Muscle layer of colon (tissue), 2 donors: ENCODE measurements at regions not wholly inside any gene's neighbourhood (a gene's known extent, or its start where the extent isn't known, plus 50 kb on each side); places are given as distances from the start of the nearest gene placed in this dataset.

Experiments used
- H3K27ac ChIP-seq: one replicate; pipeline ENCODE4 v1.7.0; 2013; ENCODE audit warnings: low read depth, mild to moderate bottlenecking, low read length, moderate library complexity
- H3K27me3 ChIP-seq, 2 donors: one replicate each; pipeline ENCODE4 v1.7.0; 2013; ENCODE audit warnings: low read length in 2 of 2, mild to moderate bottlenecking in 2 of 2; ENCODE audit not compliant: insufficient read depth in 2 of 2, control insufficient read depth in 1 of 2
- H3K36me3 ChIP-seq: one replicate; pipeline ENCODE4 v1.7.0; 2013; ENCODE audit warnings: mild to moderate bottlenecking, low read length; ENCODE audit not compliant: insufficient read depth
- H3K4me1 ChIP-seq: one replicate; pipeline ENCODE4 v1.7.0; 2013; ENCODE audit warnings: mild to moderate bottlenecking, low read length; ENCODE audit not compliant: insufficient read depth
- H3K4me3 ChIP-seq, 2 donors: one replicate each; pipeline ENCODE4 v1.7.0; 2013; ENCODE audit warnings: low read length in 2 of 2, low read depth in 1 of 2, mild to moderate bottlenecking in 1 of 2, moderate library complexity in 1 of 2
- H3K9ac ChIP-seq: one replicate; pipeline ENCODE4 v1.7.0; 2013; ENCODE audit warnings: low read length
- H3K9me3 ChIP-seq: one replicate; pipeline ENCODE4 v1.7.0; 2013; ENCODE audit warnings: mild to moderate bottlenecking, low read length
- donor health status: abdominal sarcoma.
- donor health status: Adenocarcinoma of cecum.

DNA sequence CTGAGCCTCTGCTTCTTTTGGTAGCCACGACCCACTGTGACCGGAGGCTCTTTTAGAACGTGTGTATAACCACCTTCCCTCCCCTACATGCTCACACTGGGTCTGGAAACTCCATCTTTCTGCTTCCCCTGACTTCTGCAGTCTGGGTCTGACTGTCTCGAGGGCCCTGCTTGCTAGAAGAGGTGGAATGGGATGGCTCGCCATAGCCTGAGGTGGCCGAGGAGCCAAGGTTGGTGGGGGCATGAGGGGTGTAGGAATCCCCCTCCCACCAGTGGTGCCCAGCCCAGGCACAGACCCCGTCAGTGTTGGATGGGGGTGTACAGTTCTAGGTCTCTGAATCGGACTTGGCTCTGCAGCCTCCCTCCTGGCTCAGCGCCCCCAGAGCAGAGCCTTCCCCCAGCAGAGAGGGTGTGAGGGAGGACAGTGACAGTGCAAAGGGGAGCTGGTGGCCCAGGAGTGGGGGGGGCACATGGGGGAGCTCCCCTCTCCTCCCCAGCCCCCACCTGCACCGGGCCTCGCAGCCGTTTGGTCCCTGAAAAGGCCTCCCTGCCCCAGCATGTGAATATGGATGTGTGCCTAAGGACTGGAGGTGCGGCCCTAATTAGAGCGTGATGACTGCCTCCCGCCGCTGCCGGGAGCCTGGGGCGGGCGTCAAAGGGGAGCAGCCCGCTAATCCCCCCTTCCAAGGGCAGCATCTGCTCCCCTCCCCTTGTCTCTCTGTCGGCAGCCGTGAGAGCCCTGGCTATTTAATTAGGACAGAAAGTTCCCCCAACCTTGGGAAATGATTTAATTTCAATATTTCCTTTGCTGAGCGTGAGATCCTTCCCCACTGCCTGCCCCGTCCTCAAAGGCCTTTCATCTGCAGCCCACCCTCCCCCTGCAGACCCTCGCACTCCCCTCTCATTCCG, 196.2 kb upstream of the C14orf180 start:
- Histone ChIP-seq H3K36me3 (no peaks in the 10 kb centered on the region), H3K27me3 (peaks cover 0 to 14% of the 10 kb centered on the region in 2 donors), H3K9ac (no peak overlapping the region), H3K9me3 (peaks cover 12% of the 10 kb centered on the region), H3K27ac (no peak overlapping the region), H3K4me3 (no peak overlapping the region), H3K4me1 (no peaks in the 10 kb centered on the region)

DNA sequence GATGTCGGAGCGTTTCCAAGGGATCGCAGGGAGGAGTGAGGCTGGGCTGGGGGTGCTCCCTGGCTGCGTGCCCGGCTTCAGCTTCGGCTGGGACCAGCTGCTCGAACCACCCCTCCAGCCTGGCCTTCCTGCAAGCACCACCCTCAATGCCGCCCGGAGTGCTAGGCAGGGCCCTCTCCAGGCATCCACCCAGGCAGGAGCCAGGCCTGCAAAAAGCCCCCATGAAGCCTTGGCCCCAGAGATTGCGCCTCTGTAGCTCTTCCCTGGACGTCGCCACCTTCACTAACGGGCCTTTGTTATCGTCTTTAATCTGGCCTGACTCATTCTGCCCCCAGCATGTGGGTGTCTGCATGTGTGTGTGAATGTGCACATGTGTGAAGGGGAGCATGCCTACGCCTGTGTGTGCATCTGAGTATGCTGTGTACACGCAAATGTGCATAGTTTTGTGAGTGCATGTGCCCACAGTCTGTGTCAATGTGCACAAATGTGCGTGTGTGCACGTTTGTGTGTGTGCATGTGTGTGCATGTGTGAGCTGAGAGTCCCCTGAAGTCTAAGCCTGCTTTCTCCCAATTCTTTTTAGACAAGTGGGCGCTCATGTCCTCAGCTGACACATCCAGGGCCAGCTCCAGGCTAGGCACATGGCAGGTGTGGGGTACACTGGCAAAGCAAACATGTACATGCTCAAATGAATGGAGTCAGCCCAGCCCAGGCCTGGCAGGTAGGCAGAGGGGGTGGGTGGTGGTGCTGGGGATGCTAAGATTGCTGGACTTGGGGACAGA, 195.4 kb upstream of the C14orf180 start:
- H3K4me1 ChIP-seq, result no peaks in the 10 kb centered on the region
- H3K27me3 ChIP-seq, result peaks cover 0 to 14% of the 10 kb centered on the region in 2 donors
- no peaks in the 10 kb centered on the region for H3K36me3 ChIP-seq
- no peak overlapping the region for H3K27ac ChIP-seq
- no peak overlapping the region for H3K4me3 ChIP-seq
- H3K9me3 ChIP-seq, result peaks cover 12% of the 10 kb centered on the region
- no peak overlapping the region for H3K9ac ChIP-seq

DNA sequence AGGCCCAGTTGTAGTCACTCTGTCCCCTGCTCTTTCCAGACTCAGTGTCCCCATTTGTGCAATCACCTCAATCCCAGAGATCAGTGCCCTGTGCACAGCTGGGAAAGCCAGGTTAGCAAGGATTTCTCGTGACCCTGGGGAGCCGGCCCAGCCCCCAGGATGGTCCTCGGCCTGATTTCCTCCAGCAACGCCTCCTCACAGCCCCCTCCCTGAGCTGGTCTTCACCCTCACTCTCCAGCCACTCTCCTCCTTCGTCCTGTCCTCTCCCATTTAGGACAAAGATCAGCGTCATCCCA, 194.8 kb upstream of the C14orf180 start:
- H3K9ac ChIP-seq, result no peak overlapping the region
- H3K4me3 ChIP-seq, result no peak overlapping the region
- H3K9me3 ChIP-seq, result peaks cover 12% of the 10 kb centered on the region
- H3K27me3 ChIP-seq, result peaks cover 0 to 14% of the 10 kb centered on the region in 2 donors
- no peaks in the 10 kb centered on the region for H3K36me3 ChIP-seq
- H3K27ac ChIP-seq, result no peak overlapping the region
- H3K4me1 ChIP-seq, result no peaks in the 10 kb centered on the region

DNA sequence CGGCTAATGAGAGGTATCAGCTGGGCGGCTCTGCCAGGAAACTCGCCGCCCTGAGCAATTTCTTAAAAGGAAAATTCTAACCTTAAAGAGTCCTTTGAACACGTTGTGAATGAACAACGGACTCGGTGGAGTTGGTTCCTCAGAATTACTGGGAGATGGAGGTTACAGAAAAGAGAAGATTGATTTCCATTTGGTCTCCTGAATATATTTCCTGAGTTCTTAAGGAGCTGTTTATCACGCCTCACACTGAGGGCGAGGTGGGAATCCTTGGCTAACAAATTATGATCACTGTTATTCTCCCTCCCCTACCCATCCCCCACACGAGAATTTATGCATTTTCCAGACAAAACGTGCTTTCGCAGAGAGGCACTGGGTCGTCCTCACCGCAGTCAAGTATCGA, 194.5 kb upstream of the C14orf180 start:
- Histone ChIP-seq H3K4me3 (no peak overlapping the region), H3K4me1 (no peaks in the 10 kb centered on the region), H3K36me3 (no peaks in the 10 kb centered on the region), H3K27me3 (peaks cover 0 to 14% of the 10 kb centered on the region in 2 donors), H3K9ac (no peak overlapping the region), H3K27ac (no peak overlapping the region), H3K9me3 (peaks cover 9% of the 10 kb centered on the region)

DNA sequence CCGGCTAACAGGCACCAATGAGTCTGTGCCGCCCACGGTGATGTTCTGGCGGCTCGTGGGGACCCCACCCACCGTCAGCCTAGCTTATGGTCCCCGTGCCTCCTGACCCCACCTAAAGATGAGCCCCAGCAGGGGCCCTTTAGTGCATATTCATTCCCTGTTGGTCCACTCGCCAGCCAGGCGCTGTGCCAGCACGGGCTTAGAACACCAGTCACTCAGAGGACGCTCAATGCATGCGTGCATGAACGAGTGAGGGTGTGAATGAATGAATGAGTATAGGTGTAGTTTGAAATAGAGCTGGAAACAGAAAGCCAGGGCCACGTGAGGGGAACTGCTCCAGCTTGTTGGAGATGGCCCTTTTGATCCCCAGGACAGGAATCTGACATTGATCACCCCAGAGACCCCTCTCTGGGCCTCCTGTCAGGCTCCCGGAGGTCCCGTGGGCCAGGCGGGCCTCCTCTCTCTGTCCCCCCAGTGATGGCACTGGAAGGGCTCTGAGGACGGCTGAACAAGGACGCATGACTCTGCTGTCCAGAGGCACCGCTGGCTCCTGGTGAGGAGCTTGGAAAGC, 193.9 kb upstream of the C14orf180 start:
- Histone ChIP-seq H3K4me1 (no peaks in the 10 kb centered on the region), H3K4me3 (no peak overlapping the region), H3K9ac (no peak overlapping the region), H3K36me3 (no peaks in the 10 kb centered on the region), H3K9me3 (peaks cover 6% of the 10 kb centered on the region), H3K27me3 (peaks cover 0 to 14% of the 10 kb centered on the region in 2 donors), H3K27ac (no peak overlapping the region)

DNA sequence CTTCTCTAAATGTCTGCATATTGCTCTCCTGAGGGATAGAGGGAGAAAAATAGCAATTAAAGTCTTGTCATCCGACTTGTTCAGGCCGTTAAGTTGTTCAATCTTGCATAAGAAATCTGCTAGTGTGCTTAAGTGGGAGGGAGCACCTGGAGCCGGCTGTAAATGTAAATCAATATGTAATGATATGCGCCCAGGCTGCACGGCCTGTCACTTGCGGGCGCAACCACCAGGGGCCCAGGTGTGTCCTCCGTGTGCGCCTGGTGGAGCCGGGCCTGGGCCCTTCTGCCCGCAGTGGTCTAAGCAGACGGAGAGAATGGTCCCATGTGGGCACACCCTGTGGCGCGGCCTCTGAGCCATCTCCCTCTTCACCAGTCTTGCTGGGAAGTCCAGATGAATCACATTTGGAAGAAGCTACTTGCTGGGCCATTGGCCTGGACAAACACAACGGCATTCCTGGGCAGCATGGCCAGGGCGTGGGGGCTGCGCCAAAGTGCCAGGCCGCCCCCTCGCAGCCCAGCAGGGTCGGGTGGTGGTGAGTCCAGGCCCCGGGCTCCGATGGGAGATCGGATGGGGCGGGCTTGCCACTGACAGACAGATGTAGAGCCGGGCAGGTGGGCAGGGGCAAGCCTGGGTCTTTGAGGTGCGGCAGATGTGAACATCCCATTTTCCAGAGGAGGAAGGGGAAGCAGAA, 193.3 kb upstream of the C14orf180 start:
- Histone ChIP-seq H3K27me3 (peaks cover 0 to 14% of the 10 kb centered on the region in 2 donors), H3K27ac (no peak overlapping the region), H3K4me3 (no peak overlapping the region), H3K9me3 (no peaks in the 10 kb centered on the region), H3K9ac (no peak overlapping the region), H3K36me3 (no peaks in the 10 kb centered on the region), H3K4me1 (no peaks in the 10 kb centered on the region)

DNA sequence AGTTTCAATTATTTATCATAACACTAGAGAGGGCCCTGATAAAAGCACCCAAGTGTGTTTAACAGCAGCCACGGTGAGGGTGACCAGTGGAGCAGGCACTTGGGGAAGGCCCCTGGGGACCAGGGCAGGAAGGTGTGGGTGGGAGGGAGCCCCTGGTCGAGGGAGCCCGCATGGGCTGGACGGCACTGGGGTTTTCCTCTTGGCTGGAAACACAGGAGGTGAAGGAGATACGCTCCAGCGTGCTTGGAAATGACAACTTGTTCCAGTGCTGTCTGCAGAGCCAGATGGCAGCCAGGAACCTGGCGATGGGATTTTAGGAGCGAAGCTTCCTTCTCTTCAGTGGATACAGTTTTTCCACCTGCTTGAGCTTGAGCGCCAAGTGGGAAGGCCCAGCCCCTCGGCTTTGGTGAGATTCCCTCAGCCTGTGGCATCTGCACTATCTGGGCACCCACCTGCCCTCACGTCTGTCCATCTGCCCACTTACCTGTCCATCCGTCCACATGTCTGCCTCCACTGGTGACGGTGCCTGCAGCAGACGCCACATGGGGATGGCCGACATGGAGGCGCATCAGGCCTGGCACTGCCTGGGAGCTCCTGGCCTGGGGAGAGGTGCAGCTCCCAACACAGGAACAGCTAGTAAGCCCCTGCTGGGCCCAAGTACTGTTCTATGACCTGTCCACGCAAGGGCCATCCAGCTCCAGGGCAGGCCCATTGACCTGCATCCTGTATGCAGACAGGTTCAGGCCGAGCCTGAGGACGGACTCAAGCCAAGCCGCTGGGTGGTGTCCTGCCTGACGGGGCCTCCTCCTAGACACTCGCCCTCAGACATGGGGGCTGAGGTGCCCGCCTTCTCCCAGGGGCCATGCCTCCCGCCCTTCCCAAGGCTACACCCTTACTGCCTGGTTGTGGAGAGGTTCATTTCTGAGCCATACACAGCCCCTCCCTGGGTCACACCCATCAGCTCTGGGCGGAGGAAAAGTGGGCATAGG, 192.2 kb upstream of the C14orf180 start:
- peaks cover 0 to 14% of the 10 kb centered on the region in 2 donors for H3K27me3 ChIP-seq
- no peak overlapping the region for H3K4me3 ChIP-seq
- H3K27ac ChIP-seq, result no peak overlapping the region
- no peaks in the 10 kb centered on the region for H3K36me3 ChIP-seq
- H3K9me3 ChIP-seq, result no peaks in the 10 kb centered on the region
- no peaks in the 10 kb centered on the region for H3K4me1 ChIP-seq
- no peak overlapping the region for H3K9ac ChIP-seq

DNA sequence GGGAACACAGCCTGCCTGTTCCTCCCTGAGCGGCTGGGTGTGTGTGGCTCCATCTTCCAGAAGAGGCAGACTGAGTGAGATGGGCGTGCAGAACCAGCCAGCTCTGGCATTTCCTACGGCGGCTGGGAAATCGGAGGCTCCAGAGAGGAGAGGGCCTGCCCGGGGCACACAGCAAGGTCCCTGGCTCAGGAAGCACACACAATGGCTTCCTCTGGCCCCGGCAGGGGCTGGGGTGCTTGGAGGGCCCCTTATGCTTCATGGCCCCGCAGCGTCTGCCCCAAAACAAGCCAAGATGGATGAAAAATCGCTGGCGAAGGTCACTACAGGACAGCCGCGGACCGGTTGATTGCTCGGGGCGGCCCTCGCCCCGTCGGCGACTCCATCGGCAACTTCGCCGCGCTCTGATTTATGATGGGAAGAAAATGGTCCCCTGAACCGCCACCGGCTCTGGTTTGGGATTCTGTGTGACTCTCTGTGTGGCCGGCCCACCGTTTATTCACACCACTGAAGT, 191.5 kb upstream of the C14orf180 start:
- Histone ChIP-seq H3K4me1 (no peaks in the 10 kb centered on the region), H3K27me3 (peaks cover 0 to 14% of the 10 kb centered on the region in 2 donors), H3K9me3 (no peaks in the 10 kb centered on the region), H3K9ac (no peak overlapping the region), H3K27ac (no peak overlapping the region), H3K36me3 (no peaks in the 10 kb centered on the region), H3K4me3 (no peak overlapping the region)

DNA sequence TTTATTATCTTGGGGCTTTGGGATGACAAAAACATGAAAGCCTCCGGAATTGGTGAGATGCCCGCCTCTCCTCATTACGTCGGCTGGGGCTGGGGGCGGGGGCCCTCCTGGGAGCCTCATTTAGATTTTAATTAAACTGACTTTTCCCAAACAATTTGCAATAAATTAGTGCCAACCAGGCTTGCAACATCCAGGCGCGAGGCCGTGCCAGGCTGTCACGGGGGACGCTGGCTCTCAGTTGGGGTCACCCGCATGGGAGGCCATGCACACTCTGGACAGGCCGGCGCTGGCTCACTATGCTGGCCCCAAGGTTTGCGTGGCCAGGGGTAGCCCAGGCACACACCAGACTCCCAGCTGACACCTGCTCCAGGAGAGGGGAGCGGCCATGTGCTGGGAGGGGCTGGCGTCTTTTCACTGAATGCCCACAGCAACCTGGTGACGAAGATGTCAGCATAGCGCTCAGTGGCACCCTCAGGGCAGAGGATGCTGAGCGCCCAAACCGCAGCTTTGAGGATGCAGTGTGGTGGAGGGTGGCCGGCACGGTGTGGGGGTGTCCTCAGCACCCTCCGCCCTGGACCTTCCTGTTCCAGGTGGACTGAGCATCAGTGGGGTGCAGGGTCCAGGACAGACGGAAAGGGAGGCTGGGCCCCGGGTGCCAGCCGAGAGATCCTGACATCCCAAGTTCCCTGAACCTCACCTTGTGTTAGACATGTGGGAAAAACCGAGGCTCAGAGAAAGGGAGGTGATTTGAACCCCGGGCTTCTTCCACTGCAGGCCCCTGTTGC, 190.8 kb upstream of the C14orf180 start:
- no peak overlapping the region for H3K27ac ChIP-seq
- H3K4me1 ChIP-seq, result no peaks in the 10 kb centered on the region
- H3K27me3 ChIP-seq, result peaks cover 0 to 8% of the 10 kb centered on the region in 2 donors
- no peaks in the 10 kb centered on the region for H3K9me3 ChIP-seq
- H3K36me3 ChIP-seq, result no peaks in the 10 kb centered on the region
- H3K9ac ChIP-seq, result no peak overlapping the region
- no peak overlapping the region for H3K4me3 ChIP-seq
